H9 (cell line): ENCODE measurements at regions not wholly inside any gene's neighbourhood (a gene's known extent, or its start where the extent isn't known, plus 50 kb on each side); places are given as distances from the start of the nearest gene placed in this dataset.

Source experiments
- DNase-seq: peaks from one replicate; pipeline ENCODE4 v3.0.0-alpha.2; 2017
- H2AFZ ChIP-seq: one replicate; pipeline ENCODE4 v1.6.1; 2013; ENCODE audit warnings: mild to moderate bottlenecking, low read length, control low read depth, moderate library complexity
- H2AK5ac ChIP-seq: 2 replicates; pipeline ENCODE4 v1.6.1; 2013; ENCODE audit warnings: low read length, control low read depth, mixed read lengths; ENCODE audit not compliant: insufficient read length
- H2BK120ac ChIP-seq: one replicate; pipeline ENCODE4 v1.6.1; 2013; ENCODE audit warnings: low read depth, mild to moderate bottlenecking, low read length, control low read depth, inconsistent platforms; ENCODE audit not compliant: poor library complexity, severe bottlenecking
- H2BK12ac ChIP-seq: 2 replicates; pipeline ENCODE4 v1.6.1; 2013; ENCODE audit warnings: low read length, control low read depth, mixed read lengths, low read depth; ENCODE audit not compliant: insufficient read length
- H2BK15ac ChIP-seq: 2 replicates; pipeline ENCODE4 v1.6.1; 2013; ENCODE audit warnings: low read depth, low read length, control low read depth
- H2BK20ac ChIP-seq: one replicate; pipeline ENCODE4 v1.6.1; 2013; ENCODE audit warnings: low read depth, mild to moderate bottlenecking, low read length, control low read depth, inconsistent platforms; ENCODE audit not compliant: poor library complexity, severe bottlenecking
- H2BK5ac ChIP-seq: 2 replicates; pipeline ENCODE4 v1.6.1; 2013; ENCODE audit warnings: low read length, control low read depth, mixed read lengths; ENCODE audit not compliant: insufficient read length
- H3K14ac ChIP-seq: 2 replicates; pipeline ENCODE4 v1.6.1; 2013; ENCODE audit warnings: low read length, control low read depth; ENCODE audit not compliant: insufficient read depth
- H3K18ac ChIP-seq: 2 replicates; pipeline ENCODE4 v1.6.1; 2013; ENCODE audit warnings: low read depth, mild to moderate bottlenecking, mixed read lengths, low read length, control low read depth; ENCODE audit not compliant: insufficient read length
- H3K23ac ChIP-seq: 2 replicates; pipeline ENCODE4 v1.6.1; 2013; ENCODE audit warnings: low read length, control low read depth, mixed read lengths, low read depth; ENCODE audit not compliant: insufficient read length
- H3K23me2 ChIP-seq: 2 replicates; pipeline ENCODE4 v1.6.1; 2013; ENCODE audit warnings: low read depth, mild to moderate bottlenecking, mixed read lengths, low read length, control low read depth; ENCODE audit not compliant: insufficient read length, poor library complexity, severe bottlenecking
- H3K27ac ChIP-seq: 2 replicates; pipeline ENCODE4 v1.5.1; 2013; ENCODE audit warnings: low read length, control low read depth, mixed read lengths, low read depth; ENCODE audit not compliant: insufficient read length
- H3K27me3 ChIP-seq: 2 replicates; pipeline ENCODE4 v1.6.1; 2013; ENCODE audit warnings: low read length, control low read depth, inconsistent platforms; ENCODE audit not compliant: insufficient read depth
- H3K4ac ChIP-seq: 2 replicates; pipeline ENCODE4 v1.6.1; 2013; ENCODE audit warnings: low read depth, mild to moderate bottlenecking, control low read depth, inconsistent platforms, low read length, moderate library complexity
- H3K4me1 ChIP-seq: 2 replicates; pipeline ENCODE4 v1.6.1; 2013; ENCODE audit warnings: low read length, control low read depth, inconsistent platforms; ENCODE audit not compliant: insufficient read depth
- H3K4me2 ChIP-seq: 2 replicates; pipeline ENCODE4 v1.6.1; 2013; ENCODE audit warnings: low read length, control low read depth, mixed read lengths; ENCODE audit not compliant: insufficient read length, insufficient read depth
- H3K56ac ChIP-seq: 2 replicates; pipeline ENCODE4 v1.6.1; 2013; ENCODE audit warnings: low read depth, mild to moderate bottlenecking, mixed read lengths, low read length, control low read depth; ENCODE audit not compliant: insufficient read length
- H3K79me1 ChIP-seq: 2 replicates; pipeline ENCODE4 v1.6.1; 2013; ENCODE audit warnings: low read depth, mild to moderate bottlenecking, moderate library complexity, low read length, control low read depth, inconsistent platforms; ENCODE audit not compliant: insufficient read depth, poor library complexity, severe bottlenecking
- H3K79me2 ChIP-seq: 2 replicates; pipeline ENCODE4 v1.6.1; 2013; ENCODE audit warnings: low read length, control low read depth, inconsistent platforms; ENCODE audit not compliant: insufficient read depth
- H3K9ac ChIP-seq: 2 replicates; pipeline ENCODE4 v1.6.1; 2013; ENCODE audit warnings: low read length, control low read depth, mixed read lengths; ENCODE audit not compliant: insufficient read length; ENCODE audit errors: extremely low read depth
- H3K9me3 ChIP-seq: one replicate; pipeline ENCODE4 v1.6.1; 2013; ENCODE audit warnings: low read depth, low read length, inconsistent platforms; ENCODE audit not compliant: control insufficient read depth
- H3T11ph ChIP-seq: one replicate; pipeline ENCODE4 v1.6.1; 2013; ENCODE audit warnings: mild to moderate bottlenecking, low read length, control low read depth, inconsistent platforms
- H4K20me1 ChIP-seq: one replicate; pipeline ENCODE4 v1.6.1; 2013; ENCODE audit not compliant: control insufficient read depth, insufficient read length, insufficient read depth
- H4K5ac ChIP-seq: 2 replicates; pipeline ENCODE4 v1.6.1; 2013; ENCODE audit warnings: low read depth, mild to moderate bottlenecking, mixed read lengths, low read length, control low read depth; ENCODE audit not compliant: insufficient read length
- H4K8ac ChIP-seq: replicated peaks from 2 replicates; pipeline ENCODE4 v1.6.1; 2013; ENCODE audit warnings: low read length, control low read depth, mixed read lengths, low read depth; ENCODE audit not compliant: insufficient read length
- H4K91ac ChIP-seq: 2 replicates; pipeline ENCODE4 v1.6.1; 2013; ENCODE audit warnings: low read depth, mild to moderate bottlenecking, moderate library complexity, mixed read lengths, low read length, control low read depth; ENCODE audit not compliant: insufficient read length
- H3K27ac Mint-ChIP-seq, 3 experiments: 2 replicates in 2 of 3; 3 replicates in 1 of 3; pipeline ENCODE4 v1.8.0; 2020 to 2021; ENCODE audit warnings: mixed read lengths in 3 of 3, mild to moderate bottlenecking in 1 of 3, moderate library complexity in 1 of 3
- H3K27me3 Mint-ChIP-seq: 2 replicates; pipeline ENCODE4 v1.8.0; 2021; ENCODE audit warnings: low read depth, mild to moderate bottlenecking, moderate library complexity, mixed read lengths
- H3K36me3 Mint-ChIP-seq, 3 experiments: 2 replicates in 2 of 3; 3 replicates in 1 of 3; pipeline ENCODE4 v1.8.0; 2020 to 2021; ENCODE audit warnings: low read depth in 3 of 3, mixed read lengths in 3 of 3; ENCODE audit not compliant: insufficient read depth in 1 of 3
- H3K4me1 Mint-ChIP-seq, 2 experiments: 2 replicates each; pipeline ENCODE4 v1.8.0; 2020; ENCODE audit warnings: mixed read lengths in 2 of 2
- H3K4me3 Mint-ChIP-seq, 2 experiments: 2 replicates in 1 of 2; 3 replicates in 1 of 2; pipeline ENCODE4 v1.8.0; 2020 to 2021; ENCODE audit warnings: mild to moderate bottlenecking in 2 of 2, mixed read lengths in 2 of 2, moderate library complexity in 1 of 2
- H3K9me3 Mint-ChIP-seq, 2 experiments: 2 replicates in 1 of 2; 3 replicates in 1 of 2; pipeline ENCODE4 v1.8.0; 2020; ENCODE audit warnings: mild to moderate bottlenecking in 2 of 2, mixed read lengths in 2 of 2, moderate library complexity in 1 of 2
- WGBS: extraction: QIAGEN DNeasy Blood & Tissue Kit; methylation state at CpG from one replicate; pipeline ENCODE4 v1.1.7; 2013; ENCODE audit warnings: missing lambda C conversion rate, low lambda C conversion rate, mixed read lengths; ENCODE audit not compliant: insufficient read length; ENCODE audit errors: extremely low coverage; 5-methylcytosine and 5-hydroxymethylcytosine counted together
- TF ChIP-seq, protein P1 (sequence below): fragments of 200-600 bp; sonication (generic); conservative IDR thresholded peaks from 3 replicates; pipeline ENCODE4 v1.8.0; 2021; ENCODE audit warnings: antibody characterized with exemption, mild to moderate bottlenecking

- Mint-ChIP-seq H3K27me3 (no peaks in the 10 kb centered on the region), H3K36me3 (peaks cover 0 to 8% (median 0%) of the 10 kb centered on the region in 3 experiments; a peak in 1 of 7 replicates), H3K9me3 (peaks cover 0 to 6% of the 10 kb centered on the region in 2 experiments; a peak in 2 of 5 replicates), H3K4me1 (peaks cover 27 to 29% of the 10 kb centered on the region in 2 experiments), H3K27ac (no peak overlapping the region), H3K4me3 (no peak overlapping the region)
- H3T11ph ChIP-seq, result no peak overlapping the region
- no peak overlapping the region for H3K56ac ChIP-seq
- no peak overlapping the region for H2BK15ac ChIP-seq
- H3K23me2 ChIP-seq, result no peaks in the 10 kb centered on the region
- no peaks in the 10 kb centered on the region for H3K79me1 ChIP-seq
- no peak overlapping the region for H3K4me2 ChIP-seq
- no peak overlapping the region for H2BK5ac ChIP-seq
- H4K20me1 ChIP-seq, result no peaks in the 10 kb centered on the region
- H2AFZ ChIP-seq, result no peak overlapping the region
- no peak overlapping the region for H4K91ac ChIP-seq
- no peak overlapping the region for H3K9ac ChIP-seq
- no peaks in the 10 kb centered on the region for H3K79me2 ChIP-seq
- no peak overlapping the region for H3K18ac ChIP-seq
- no peak overlapping the region for H3K14ac ChIP-seq
- no peaks in the 10 kb centered on the region for H3K27me3 ChIP-seq
- DNase-seq, result no peak
- no peak overlapping the region for H2BK120ac ChIP-seq
- no peak overlapping the region for H3K23ac ChIP-seq
- WGBS, result no CpG with 5 or more reads among the region's 2 CpGs
- no peaks in the 10 kb centered on the region for H3K9me3 ChIP-seq
- no peak overlapping the region for H3K4ac ChIP-seq
- no peak overlapping the region for H2BK20ac ChIP-seq
- TF ChIP-seq, protein P1, sequence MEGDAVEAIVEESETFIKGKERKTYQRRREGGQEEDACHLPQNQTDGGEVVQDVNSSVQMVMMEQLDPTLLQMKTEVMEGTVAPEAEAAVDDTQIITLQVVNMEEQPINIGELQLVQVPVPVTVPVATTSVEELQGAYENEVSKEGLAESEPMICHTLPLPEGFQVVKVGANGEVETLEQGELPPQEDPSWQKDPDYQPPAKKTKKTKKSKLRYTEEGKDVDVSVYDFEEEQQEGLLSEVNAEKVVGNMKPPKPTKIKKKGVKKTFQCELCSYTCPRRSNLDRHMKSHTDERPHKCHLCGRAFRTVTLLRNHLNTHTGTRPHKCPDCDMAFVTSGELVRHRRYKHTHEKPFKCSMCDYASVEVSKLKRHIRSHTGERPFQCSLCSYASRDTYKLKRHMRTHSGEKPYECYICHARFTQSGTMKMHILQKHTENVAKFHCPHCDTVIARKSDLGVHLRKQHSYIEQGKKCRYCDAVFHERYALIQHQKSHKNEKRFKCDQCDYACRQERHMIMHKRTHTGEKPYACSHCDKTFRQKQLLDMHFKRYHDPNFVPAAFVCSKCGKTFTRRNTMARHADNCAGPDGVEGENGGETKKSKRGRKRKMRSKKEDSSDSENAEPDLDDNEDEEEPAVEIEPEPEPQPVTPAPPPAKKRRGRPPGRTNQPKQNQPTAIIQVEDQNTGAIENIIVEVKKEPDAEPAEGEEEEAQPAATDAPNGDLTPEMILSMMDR, result no peak
- H4K5ac ChIP-seq, result no peak overlapping the region
- H3K27ac ChIP-seq, result no peak overlapping the region
- peaks cover 14% of the 10 kb centered on the region; the same call in 1 of the 2 replicates for H3K4me1 ChIP-seq
- no peak overlapping the region for H2AK5ac ChIP-seq
- no peak overlapping the region for H2BK12ac ChIP-seq
- no peak overlapping the region for H4K8ac ChIP-seq
These were observed 51.1 kb upstream of the IL6 start for GRCh38 chr7:22675917-22676343.
